Activated naive CD4-positive, alpha-beta T cell treated with Interleukin-2 at 50 U/mL for 16 hours (primary cell): ENCODE measurements at regions not wholly inside any gene's neighbourhood (a gene's known extent, or its start where the extent isn't known, plus 50 kb on each side); places are given as distances from the start of the nearest gene placed in this dataset.

ENCODE experiments used
- DNase-seq: peaks from one replicate; pipeline ENCODE4 v3.0.0-alpha.2; 2020

DNA sequence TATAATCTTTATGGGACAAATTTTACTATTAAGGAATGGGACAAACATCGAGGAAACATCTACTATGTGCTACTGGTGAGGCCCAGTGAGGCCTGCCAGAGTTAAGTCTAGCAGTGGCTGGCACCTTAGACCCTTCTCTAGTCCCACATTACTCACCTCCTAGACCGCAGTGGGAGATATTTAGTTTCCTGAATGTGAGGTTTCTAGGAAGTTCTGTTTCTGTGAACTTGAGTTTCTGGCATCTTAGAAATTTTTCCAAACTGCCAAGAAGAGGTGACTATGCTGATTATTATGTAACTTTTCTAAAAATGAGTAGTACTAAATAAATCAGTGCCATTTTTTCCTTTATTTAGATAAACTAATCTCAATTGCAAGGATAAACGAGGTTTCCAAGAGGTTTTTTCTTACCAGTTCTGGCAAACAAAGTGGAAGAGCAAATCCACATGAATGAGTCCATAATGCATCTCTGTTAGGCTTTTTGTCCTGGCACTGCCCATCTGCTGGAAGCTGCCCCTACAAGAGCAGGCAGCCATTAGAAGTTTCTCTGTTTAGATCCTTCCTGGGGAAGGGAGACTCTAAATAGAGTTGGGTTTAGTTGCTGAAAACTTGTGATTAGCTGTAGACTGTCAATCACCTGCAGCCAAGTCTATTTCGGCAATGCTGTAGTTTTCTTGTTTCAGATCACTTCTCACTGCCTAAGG, 348.7 kb downstream of the MAN2A1 start:
- no peak for DNase-seq

DNA sequence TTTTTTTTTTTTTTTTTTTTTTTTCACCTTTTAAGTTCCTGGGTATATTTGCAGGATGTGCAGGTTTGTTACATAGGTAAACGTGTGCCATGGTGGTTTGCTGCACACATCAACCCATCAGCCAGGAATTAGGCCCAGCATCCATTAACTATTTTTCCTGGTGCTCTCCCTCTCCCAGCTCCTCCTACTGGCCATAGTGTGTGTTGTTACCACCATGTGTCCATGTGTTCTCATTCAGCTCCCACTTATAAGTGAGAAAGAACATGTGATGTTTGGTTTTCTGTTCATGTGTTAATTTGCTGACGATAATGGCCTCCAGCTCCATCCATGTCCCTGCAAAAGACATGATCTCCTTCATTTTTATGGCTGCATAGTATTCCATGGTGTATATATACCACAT, 350.5 kb downstream of the MAN2A1 start:
- no peak for DNase-seq

DNA sequence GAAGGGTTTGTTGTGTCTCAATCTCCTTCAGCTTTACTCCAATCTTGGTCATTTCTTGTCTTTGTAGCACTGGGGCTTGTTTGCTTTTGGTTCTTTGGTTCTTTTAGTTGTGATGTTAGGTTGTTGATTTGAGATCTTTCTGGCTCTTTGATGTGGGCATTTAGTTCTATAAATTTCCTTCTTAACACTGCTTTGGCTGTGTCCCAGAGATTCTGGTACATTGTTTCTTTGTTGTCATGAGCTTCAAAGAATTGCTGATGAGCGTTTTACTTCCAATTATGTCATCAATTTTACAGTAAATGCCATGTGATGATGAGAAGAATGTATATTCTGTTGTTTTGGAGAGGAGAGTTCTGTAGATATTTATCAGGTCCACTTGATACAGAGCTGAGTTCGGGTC, 353.3 kb downstream of the MAN2A1 start:
- no peak for DNase-seq

DNA sequence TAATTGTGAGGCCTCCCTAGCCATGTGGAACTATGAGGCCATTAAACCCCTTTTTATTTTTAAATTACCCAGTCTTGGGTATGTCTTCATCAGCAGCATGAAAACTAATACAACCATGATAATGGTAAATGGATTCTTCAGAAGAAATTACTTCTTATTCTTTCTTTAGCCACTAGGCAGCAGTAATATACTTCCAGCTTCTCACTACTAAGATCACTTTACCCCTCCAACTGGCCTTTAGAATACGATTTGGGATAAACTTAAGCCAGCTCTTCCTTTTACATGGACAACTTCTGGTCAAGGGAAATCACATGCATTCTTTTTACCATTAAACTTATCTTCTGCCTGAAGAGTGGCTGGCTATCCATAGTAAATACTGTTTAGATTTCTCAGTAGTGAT, 355.4 kb downstream of the MAN2A1 start:
- no peak for DNase-seq

DNA sequence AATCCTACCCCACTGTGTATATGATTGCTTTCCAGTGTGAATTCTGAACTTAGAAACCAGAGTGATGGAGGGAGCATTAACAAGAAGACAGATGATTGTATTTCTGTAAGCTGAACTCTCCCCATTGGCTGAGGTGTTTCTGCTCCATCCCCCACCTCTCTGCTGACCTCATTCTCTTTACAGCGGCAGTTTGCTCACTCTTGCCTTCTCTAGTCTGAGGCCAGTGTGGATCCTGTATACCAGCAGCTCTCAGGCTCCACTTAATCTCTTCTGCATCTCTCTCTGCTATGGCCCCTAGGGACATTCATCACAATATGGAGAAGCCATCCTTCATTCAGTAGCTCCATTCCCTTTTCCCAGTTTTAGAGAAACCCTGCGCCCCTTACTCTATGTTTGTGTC, 358.8 kb downstream of the MAN2A1 start:
- no peak for DNase-seq

DNA sequence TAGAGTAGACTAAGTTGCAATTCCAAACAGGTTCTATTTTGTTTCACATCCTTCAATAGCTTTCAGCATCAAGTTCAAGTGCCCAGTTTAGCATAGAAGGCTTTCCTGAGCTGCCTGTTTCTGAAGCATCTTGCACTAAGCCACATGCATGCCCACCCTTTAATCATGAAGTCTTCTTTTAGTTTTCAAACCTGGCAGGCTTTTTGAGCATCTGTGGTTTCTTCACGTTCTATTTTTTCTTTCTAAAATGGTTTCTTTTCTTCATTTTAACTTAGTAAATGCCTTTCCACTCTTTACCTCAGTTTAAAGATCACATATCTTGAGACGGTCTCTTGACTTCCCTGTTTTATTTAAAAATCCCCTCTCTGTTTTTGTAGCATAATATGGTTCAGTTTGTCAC, 360.1 kb downstream of the MAN2A1 start:
- DNase-seq, result no peak

DNA sequence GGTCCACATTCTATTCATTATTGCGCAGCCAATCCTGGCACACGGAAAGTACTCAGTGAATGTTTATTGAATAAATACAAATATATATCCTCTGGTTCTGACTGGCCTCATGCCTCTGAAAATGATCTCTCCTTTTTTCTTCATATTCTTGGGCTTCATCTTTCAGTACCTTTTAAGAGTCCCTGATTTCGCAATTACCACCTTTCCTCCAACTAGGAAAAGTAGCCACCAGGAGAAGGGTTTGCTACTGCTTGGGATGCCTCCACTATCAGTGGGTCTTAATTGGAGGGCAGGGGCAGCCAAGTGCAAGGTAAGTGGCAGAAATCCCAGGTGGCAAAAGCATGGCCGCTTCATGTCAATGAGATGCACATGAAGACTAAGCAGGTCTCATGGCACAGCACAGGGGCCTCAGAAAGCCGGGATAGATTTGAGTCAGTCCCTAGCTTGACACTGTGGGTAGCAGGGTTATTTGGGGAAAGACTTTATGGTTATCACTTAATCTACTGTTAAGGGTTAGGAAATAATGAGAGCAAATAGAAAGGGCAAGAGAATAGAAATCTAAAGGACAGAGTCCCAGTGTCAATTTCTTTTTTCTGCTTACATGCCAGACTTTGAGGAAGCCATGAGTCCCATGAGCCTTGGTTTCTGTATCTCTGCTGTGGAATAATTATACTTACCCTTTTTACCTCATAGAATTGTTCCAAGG, 361.1 kb downstream of the MAN2A1 start:
- no peak for DNase-seq

DNA sequence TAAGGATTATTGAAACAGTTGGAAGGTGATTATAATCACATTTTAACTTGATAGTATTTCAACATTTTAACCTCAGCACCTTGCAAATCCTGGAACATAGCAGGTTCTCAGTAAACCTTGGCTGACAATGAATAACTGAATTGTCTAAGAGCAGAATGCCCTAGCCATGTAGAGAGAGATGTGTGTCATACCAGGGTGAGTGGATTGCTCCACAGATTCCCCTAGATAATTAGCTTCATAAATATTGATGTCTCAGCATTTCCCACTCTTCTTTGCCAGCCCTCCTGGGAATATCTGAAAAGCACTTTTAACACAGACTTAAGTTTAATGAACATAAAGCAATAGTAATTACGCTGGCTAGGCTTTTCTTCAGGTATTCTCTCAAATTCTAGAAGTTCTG, 363.5 kb downstream of the MAN2A1 start:
- DNase-seq, result no peak

DNA sequence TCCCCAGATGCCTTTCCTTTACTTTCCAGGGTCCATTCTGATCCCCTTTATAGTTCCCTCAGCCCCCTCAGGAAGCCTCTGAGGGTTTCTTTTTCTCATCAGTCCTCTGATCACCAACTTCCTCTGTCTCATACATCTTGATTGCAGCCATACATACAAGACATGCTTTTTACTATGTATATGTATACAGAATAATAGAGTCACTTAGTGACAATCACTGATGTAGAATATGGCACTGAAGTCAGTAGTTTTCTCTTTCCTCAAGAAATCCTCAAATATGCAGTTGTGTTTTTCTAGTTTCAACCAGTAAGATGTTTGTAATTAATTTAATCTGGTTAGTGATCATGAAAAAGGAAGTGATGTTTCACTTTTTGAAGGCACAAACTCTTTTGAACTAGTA, 364.1 kb downstream of the MAN2A1 start:
- DNase-seq, result no peak

DNA sequence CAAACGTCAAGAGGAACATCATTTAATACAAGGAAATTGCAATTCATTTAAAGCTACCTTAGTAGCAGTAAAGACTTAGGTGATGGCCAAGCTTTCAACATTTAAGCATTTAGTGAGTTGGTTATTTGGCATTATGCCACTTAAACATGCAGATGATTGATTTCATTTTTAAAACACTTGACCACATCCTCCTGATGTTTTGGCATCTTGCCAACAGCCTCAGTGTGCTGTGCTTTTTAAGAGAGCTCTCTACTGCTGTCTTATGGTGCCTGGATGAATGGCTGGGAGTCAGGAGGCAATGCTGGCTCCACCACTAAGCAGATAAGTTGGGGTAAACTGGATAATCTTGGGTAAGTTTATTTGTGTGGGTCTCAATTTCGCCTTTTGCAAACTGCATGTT, 364.5 kb downstream of the MAN2A1 start:
- DNase-seq, result peak; percentile 48

DNA sequence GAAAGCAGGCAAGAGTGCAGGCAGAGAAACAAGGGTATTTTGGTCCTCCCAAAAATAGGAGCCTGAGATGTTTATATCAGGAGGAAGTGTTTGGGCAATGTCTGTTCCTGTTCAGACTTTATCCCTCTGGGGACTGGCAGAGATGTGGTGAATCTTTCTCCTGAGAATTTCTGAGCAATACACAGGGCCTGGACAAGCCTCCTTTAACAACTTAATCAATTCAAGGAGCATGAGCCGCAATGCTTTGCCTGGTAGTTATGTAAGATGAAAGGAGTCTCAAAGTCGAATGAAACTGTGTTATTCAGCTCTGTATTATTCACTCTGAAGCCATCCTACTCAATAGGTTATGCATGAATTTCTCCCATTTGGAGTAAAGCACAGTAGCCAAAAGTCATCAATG, 365.6 kb downstream of the MAN2A1 start:
- no peak for DNase-seq

DNA sequence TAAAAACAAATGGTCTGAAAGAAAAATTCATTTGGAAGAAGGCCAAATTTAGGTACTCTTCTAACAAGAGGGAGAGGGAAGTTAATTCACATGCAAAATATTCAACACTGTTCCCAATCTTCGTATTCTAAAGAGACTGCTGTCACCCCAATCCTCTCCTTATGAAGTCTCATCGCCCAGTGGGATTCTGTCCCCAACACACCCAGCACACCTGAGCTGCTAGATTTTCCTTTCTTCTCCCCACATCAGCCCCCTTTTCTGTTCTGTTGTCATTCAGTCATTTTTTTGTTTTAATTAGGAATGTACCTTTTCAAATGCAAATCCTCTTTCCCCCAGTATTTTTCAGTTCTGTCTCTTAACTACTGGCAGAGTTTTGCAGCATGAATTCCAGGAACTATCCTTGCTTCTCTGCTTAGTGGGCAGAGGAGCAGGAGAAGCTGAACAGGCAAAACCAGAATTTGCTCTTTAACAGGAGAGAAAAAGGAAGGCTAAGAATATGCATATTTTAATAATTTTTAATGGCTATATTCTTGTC, 366.9 kb downstream of the MAN2A1 start:
- DNase-seq, result no peak

DNA sequence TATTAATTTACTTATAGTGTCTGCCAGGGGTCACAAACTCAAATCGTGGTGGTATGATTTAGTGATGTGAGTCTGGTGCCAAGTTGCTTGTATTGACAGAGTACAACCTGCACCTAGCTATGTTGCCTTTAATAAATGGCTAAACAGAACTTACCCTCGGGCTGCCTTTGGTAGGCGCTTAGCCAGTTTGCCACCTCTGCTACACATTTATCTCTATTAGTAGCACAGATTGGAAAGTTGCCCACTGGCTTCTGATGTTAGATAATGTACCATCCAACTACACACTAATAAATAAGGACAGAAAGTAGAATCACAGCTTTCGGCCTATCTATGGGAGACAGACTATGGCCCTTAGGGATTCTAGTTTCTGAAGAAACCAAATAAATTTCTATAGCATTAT, 368.4 kb downstream of the MAN2A1 start:
- DNase-seq, result no peak

DNA sequence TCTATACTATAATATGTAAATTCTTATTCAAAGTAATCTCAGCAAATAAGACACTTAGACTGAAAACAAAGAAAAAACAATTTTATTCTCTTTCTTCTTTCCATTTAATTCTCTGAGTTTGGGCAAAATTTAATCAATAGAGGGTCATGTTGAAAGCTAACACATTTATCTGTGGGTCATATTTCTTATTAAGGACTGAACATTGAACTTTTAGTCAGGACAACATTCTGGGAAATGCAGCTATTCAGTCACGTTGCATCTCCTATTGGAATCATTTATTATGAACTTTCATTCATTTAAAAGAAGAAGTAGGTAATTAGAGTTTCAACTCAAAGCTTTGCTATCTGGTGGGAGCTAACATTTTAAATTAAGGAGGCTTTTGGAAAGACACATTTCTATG, 372.5 kb downstream of the MAN2A1 start:
- no peak for DNase-seq

DNA sequence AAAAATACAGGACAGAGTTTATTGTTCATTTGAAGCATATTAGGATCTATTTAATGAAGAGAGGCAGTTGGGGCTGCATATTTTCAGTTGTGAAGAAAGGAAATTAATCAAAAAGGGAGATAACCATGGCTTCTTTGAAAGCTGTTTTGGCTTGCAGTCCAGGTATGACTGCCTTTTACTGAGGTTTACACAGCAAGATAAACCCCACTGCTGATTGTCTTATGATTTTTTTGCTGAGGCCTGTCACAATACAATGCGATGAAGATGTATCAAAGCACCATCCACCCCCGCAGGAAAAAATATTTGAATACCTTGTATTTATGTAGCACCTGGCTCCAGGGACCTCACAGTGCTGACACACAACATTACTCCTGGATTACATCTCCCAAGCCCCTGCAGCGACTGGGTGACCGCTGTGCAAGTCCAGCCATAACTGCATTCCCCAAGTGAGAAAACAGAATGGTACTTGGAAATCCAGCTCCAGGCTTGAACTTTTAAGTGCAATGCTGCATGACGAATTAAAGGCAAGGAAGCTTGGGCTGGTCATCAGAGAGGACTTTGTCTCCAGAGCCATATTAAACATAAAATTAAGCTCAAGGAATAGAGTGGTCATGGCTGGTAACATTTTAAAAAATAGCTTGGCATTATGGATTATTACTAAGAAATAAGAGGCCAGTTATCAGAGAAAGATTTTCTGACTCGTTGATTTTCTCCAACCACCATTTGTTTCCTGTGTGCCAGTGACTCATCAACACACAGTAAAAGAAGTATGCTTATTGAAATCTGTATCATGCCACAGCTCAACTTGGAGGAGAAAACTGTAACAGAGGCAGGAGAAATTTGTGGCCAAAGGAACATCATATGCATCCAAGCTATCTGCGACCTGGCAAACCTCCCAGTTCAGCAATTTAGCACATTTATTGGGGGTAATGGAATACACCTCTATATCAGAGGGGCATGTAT, 374.2 kb downstream of the MAN2A1 start:
- no peak for DNase-seq

DNA sequence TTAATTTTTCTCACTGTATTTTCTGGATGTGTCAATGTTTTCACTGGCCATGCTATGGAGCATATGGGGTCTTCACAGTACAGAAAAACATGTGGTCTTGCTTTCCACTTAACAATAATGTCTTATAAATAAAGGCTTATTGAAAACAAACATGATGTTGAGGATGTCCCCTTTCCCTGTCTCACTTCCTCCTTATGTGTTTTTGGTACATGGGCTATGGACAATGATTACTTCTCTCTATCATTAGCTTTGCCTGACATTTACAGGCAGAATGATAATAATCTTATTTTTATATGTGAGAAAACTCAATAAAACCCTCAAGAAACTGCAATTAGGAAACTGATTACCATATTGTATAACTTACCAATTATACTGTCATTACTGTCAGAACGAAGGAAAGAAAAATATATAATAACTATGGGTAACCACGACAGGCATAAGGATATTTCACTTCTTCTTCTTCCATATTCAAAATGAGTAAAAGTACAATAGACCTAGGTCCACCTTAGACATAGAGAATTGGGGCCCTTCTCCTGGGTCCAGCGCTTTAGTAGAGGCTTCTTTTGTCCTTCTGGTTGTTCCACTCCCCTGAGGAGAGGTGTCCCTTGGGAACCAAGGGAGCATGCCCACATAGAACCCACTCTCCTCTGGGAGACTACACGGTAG, 375.0 kb downstream of the MAN2A1 start:
- DNase-seq, result no peak

DNA sequence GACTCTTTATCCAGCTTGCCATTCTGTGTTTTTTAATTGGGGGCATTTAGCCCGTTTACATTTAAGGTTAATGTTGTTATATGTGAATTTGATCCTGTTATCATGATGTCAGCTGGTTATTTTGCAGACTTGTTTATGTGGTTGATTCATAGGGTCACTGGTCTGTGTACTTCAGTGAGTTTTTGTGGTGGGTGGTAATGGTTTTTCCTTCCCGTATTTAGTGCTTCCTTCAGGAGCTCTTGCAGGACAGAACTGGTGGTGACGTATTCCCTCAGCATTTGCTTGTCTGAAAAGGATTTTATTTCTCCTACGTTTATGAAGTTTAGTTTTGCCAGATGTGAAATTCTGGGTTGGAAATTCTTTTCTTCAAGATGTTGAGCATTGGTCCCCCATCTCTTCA, 381.1 kb downstream of the MAN2A1 start:
- DNase-seq, result no peak

DNA sequence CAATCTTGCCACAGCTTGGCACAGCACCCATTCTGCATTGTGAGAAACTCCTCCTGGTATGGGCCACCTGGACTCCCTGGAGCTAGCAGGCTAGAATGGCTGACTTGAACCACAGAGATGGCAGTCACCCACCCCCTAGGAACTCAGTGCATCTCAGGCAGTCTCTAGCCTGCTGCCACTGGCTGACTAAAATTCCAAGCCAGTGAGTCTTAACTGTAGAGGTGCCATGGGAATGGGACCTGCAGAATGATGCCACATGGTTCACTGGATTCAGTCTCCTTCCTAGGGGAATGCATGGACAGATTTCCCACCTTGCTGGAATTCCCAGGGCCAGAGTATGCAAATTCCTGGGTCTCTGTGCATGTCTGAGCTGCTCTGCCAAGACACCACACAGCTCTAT, 382.9 kb downstream of the MAN2A1 start:
- DNase-seq, result no peak

DNA sequence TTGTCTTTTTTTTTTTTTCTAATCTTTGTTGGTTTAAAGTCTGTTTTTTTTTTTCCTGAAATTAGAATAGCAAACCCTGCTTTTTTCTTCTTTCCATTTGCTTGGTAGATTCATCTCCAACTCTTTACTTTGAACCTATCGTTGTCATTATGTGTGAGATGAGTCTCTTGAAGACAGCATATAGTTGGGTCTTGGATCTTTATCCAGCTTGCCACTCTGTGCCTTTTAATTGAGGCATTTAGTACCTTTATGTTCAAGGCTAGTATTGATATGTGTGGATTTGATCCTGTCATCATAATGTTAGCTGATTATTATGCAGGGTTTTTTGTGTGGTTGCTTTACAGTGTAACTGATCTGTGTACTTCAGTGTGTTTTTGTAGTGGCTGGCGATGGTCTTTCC, 383.8 kb downstream of the MAN2A1 start:
- DNase-seq, result no peak

DNA sequence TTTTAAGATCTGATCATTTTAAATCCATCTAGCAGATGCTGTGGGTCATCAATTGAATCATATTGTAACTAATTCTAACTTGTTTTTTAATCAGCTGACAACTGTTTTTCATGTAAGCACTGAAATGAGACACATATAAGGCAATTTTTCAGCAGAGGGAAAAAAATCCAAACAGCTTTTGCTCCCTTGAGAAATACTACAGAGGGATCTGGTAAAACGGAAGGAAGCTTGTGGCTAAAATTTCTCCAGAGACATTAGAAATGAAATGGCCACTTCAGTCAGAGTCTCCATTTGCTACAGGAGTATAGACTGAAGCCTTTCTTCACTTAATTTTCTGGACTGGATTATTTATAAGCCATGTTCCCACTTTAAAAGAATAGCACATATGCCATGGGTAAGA, 385.9 kb downstream of the MAN2A1 start:
- no peak for DNase-seq

DNA sequence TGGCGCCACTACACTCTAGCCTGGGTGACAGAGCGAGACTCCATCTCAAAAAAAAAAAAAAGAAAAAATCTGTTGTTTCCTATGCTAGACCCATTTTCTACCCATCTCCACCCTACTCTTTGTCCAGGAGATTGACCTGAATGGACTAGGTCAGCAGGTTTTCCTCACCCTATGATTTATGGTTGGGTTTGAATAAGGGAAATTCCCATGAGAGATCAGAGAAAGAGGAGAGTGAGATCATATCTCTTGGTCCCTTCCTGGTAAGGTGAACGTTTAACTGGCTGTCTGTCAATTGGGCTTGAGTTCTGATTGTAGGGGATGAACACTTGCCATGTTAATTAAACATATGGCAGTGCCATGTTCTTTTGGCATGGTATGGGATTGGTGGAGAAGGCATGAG, 387.4 kb downstream of the MAN2A1 start:
- no peak for DNase-seq

DNA sequence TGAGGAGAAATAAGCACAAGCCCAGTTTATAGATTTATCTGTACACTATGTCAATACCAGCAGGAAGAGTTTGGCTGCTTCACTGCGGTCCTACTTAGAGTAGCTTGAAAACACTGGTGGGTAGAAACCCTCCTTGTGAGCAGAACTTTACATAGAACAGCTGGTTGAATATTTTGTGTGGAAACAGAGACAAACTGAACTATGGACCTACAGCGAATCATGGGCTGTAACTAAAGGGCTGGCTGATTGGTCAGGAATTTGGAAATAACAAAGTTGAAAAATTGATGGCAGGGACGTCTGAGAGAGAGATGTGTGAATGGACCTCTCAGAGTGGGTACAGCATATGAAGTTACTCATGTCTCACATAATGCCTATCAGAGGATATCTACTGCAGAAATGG, 392.5 kb downstream of the MAN2A1 start:
- DNase-seq, result no peak

DNA sequence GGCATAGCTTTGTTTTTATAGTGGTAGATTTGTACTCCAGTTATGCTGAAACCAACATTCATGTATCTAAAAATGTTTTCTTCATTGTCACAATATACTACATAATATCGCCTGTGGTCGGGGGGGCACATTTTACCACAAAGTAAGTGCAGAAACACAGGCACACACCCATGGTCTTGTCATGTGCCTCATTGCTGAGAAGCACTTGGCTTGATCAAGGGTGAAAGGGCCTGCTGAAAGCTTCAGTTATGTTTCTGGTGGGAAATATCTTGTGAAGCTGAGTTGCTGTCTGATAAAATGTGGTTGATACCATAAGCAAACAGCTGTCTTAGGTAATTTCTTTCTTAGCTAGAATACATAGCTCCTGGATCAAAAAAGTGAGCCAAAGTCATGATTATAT, 393.1 kb downstream of the MAN2A1 start:
- DNase-seq, result no peak
